HG03060 (cell line): ENCODE measurements at regions not wholly inside any gene's neighbourhood (a gene's known extent, or its start where the extent isn't known, plus 50 kb on each side); places are given as distances from the start of the nearest gene placed in this dataset.

Experiments
- ATAC-seq: cut with Tn5 transposase; IDR thresholded peaks from one replicate; pipeline ENCODE4 v1.9.1; 2021; ENCODE audit warnings: low read depth, moderate number of reproducible peaks; ENCODE audit not compliant: unreplicated experiment

- no peak for ATAC-seq
These were observed 61.4 kb upstream of the HDAC9 start for GRCh38 chr7:18434171-18434570.

DNA sequence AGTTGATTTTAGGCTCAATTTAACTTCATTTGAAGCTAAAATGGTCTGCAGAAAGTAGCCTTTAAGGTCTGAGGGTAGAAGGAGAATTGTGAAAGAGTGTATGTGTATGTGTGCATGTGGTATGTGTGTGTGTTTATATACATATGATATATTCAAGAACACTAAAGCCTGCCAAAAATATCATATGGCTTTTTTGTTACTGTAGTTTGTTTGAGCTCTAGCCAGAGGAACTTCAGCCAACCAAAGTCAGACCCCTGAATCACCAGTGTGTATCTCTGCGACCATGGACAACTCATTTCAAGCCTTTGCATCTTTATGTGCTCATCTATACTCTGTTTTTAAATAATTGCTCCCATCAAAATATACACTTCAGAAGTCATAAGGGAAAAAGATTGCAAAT, 58.4 kb upstream of the HDAC9 start:
- no peak for ATAC-seq

GRCh38 chr7:18440934-18441333, 54.6 kb upstream of the HDAC9 start:
- no peak for ATAC-seq

DNA sequence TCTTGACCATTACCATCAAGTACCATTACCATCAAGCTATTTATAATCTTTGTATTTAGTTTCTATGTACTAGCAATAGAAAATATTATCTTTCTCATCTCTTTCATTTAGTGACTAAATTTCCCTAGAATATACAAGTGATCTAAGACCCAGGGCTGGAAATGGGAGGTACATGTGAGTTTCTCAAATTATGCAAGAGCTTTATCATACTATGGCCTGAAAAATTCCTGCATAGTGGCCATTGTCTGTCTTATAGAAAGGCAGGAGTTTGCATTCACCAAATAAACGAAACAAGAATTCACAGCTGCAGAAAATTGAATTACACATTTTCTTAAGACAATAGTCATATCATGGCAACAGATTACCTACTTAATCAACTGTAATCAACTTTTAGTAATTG, 50.7 kb upstream of the HDAC9 start:
- ATAC-seq, result no peak

- no peak for ATAC-seq
These were observed 50.1 kb upstream of the HDAC9 start for GRCh38 chr7:18445483-18445882.
